GM23338 (cell line): ENCODE measurements at regions not wholly inside any gene's neighbourhood (a gene's known extent, or its start where the extent isn't known, plus 50 kb on each side); places are given as distances from the start of the nearest gene placed in this dataset.

Source experiments
- ATAC-seq: fragments of 200-7000 bp; cut with Tn5 transposase; 3 replicates; pipeline ENCODE4 v1.9.1; 2020
- DNase-seq: peaks from one replicate; pipeline ENCODE4 v3.0.0-alpha.2; 2015; ENCODE audit warnings: low spot score
- H2AFZ ChIP-seq: fragments of 200-600 bp; sonication (generic); 2 replicates; pipeline ENCODE4 v1.8.0; 2016; ENCODE audit warnings: antibody characterized with exemption, mild to moderate bottlenecking, moderate library complexity
- H3F3A ChIP-seq: fragments of 200-600 bp; sonication (generic); replicated peaks from 2 replicates; pipeline ENCODE4 v1.8.0; 2017; ENCODE audit warnings: antibody characterized with exemption, mixed run types, low read depth
- H3K27ac ChIP-seq: fragments of 200-600 bp; sonication (generic); 2 replicates; pipeline ENCODE4 v1.6.1; 2016; ENCODE audit warnings: low read depth
- H3K27me3 ChIP-seq: fragments of 200-600 bp; sonication (generic); 2 replicates; pipeline ENCODE4 v1.8.0; 2016; ENCODE audit warnings: mild to moderate bottlenecking, mixed run types, moderate library complexity; ENCODE audit not compliant: insufficient read depth
- H3K36me3 ChIP-seq: fragments of 200-600 bp; sonication (generic); 2 replicates; pipeline ENCODE4 v1.8.0; 2016; ENCODE audit warnings: mild to moderate bottlenecking; ENCODE audit not compliant: insufficient read depth
- H3K4me1 ChIP-seq: fragments of 200-600 bp; sonication (generic); 2 replicates; pipeline ENCODE4 v1.8.0; 2016; ENCODE audit warnings: mild to moderate bottlenecking, moderate library complexity; ENCODE audit not compliant: insufficient read depth
- H3K4me2 ChIP-seq: fragments of 200-600 bp; sonication (generic); 2 replicates; pipeline ENCODE4 v1.7.1; 2017; ENCODE audit warnings: mixed run types
- H3K4me3 ChIP-seq: fragments of 200-600 bp; sonication (generic); 2 replicates; pipeline ENCODE4 v1.6.1; 2016; ENCODE audit warnings: mixed run types
- H3K79me2 ChIP-seq: fragments of 200-600 bp; sonication (generic); replicated peaks from 2 replicates; pipeline ENCODE4 v1.8.0; 2017; ENCODE audit warnings: mild to moderate bottlenecking; ENCODE audit not compliant: insufficient read depth
- H3K9me2 ChIP-seq: fragments of 200-600 bp; sonication (generic); 2 replicates; pipeline ENCODE4 v1.8.0; 2017; ENCODE audit not compliant: insufficient read depth
- H4K20me1 ChIP-seq: fragments of 200-600 bp; sonication (generic); replicated peaks from 2 replicates; pipeline ENCODE4 v1.8.0; 2017; ENCODE audit warnings: mild to moderate bottlenecking; ENCODE audit not compliant: insufficient read depth
- H3K27ac Mint-ChIP-seq: 2 replicates; pipeline ENCODE4 v1.8.0; 2020; ENCODE audit warnings: inconsistent platforms, mild to moderate bottlenecking, moderate library complexity, mixed read lengths
- H3K27me3 Mint-ChIP-seq: 3 replicates; pipeline ENCODE4 v1.8.0; 2022; ENCODE audit warnings: low read depth, mild to moderate bottlenecking, moderate library complexity, mixed read lengths, inconsistent platforms; ENCODE audit not compliant: insufficient read depth, poor library complexity
- H3K36me3 Mint-ChIP-seq: 3 replicates; pipeline ENCODE4 v1.8.0; 2021; ENCODE audit warnings: low read depth, mild to moderate bottlenecking, inconsistent platforms, moderate library complexity, mixed read lengths
- H3K4me1 Mint-ChIP-seq: 3 replicates; pipeline ENCODE4 v1.8.0; 2020; ENCODE audit warnings: mild to moderate bottlenecking, inconsistent platforms, mixed read lengths
- H3K4me3 Mint-ChIP-seq: 3 replicates; pipeline ENCODE4 v1.8.0; 2021; ENCODE audit warnings: moderate library complexity, mild to moderate bottlenecking, inconsistent platforms, mixed read lengths
- H3K9me3 Mint-ChIP-seq: 3 replicates; pipeline ENCODE4 v1.8.0; 2020; ENCODE audit warnings: moderate library complexity, mild to moderate bottlenecking, inconsistent platforms, mixed read lengths
- CREB1 ChIP-seq: fragments of 250-450 bp; sonication (Bioruptor Pico); IDR thresholded peaks from 2 replicates; pipeline ENCODE4 v1.5.0; 2020; ENCODE audit warnings: low read depth, mild to moderate bottlenecking, moderate library complexity
- EZH2 ChIP-seq: fragments of 200-600 bp; sonication (generic); IDR thresholded peaks from one replicate; pipeline ENCODE4 v1.8.0; 2017; ENCODE audit warnings: antibody characterized with exemption, mild to moderate bottlenecking, low read depth; ENCODE audit not compliant: unreplicated experiment
- NANOG ChIP-seq: IDR thresholded peaks from 2 replicates; pipeline ENCODE4 v1.6.1; 2016; ENCODE audit warnings: antibody characterized with exemption, borderline replicate concordance
- POLR2AphosphoS5 ChIP-seq: IDR thresholded peaks from 2 replicates; pipeline ENCODE4 v1.6.1; 2016; ENCODE audit warnings: antibody characterized with exemption, low read depth
- ZNF114 ChIP-seq: fragments of 250-450 bp; sonication (Bioruptor Pico); IDR thresholded peaks from 2 replicates; pipeline ENCODE4 v1.5.0; 2020; ENCODE audit warnings: mild to moderate bottlenecking, moderate library complexity
- TF ChIP-seq, protein P1 (sequence below): fragments of 250-450 bp; sonication (Bioruptor Pico); IDR thresholded peaks from 2 replicates; pipeline ENCODE4 v1.5.0; 2020; ENCODE audit warnings: mild to moderate bottlenecking, moderate library complexity
- TF ChIP-seq, protein P2 (sequence below), 2 experiments: fragments of 200-600 bp in 1 of 2; sonication (generic) in 1 of 2; conservative IDR thresholded peaks; 2 replicates each; pipeline versions ENCODE4 v1.5.1 to v1.6.1; 2016 to 2017; ENCODE audit warnings: antibody characterized with exemption in 2 of 2, low read depth in 2 of 2, mild to moderate bottlenecking in 2 of 2, moderate library complexity in 1 of 2

DNA sequence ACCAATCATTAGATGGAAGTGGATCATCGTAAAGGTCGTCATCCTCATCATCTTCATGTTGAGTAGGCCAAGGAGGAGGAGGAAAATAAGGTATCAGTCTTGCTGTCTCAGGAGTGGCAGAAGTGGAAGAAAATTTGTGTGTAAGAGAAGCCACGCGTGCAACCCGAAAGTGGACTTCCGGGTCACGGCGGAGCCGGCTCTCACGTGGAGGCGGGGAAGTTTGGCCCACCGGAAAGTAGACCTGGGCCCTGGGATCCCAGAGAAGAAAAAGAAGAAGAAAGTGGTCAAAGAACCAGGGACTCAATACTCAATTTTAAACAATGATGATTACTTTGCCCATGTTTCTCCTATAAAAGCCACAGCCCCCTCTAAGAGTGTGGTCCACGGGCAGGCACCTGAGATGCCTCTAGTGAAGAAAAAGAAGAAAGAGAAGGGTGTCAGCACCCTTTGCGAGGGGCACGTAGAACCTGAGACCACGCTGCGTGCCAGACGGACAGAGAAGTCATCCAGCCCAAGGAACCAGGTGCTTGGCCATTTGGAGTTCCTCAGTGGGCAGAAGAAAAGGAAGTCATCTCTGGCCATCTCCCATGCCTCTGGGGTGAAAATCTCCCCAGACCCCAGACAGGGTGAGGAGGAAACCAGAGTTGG lies 365.8 kb downstream of the BCAT1 start (continued):
- TF ChIP-seq, protein P1, sequence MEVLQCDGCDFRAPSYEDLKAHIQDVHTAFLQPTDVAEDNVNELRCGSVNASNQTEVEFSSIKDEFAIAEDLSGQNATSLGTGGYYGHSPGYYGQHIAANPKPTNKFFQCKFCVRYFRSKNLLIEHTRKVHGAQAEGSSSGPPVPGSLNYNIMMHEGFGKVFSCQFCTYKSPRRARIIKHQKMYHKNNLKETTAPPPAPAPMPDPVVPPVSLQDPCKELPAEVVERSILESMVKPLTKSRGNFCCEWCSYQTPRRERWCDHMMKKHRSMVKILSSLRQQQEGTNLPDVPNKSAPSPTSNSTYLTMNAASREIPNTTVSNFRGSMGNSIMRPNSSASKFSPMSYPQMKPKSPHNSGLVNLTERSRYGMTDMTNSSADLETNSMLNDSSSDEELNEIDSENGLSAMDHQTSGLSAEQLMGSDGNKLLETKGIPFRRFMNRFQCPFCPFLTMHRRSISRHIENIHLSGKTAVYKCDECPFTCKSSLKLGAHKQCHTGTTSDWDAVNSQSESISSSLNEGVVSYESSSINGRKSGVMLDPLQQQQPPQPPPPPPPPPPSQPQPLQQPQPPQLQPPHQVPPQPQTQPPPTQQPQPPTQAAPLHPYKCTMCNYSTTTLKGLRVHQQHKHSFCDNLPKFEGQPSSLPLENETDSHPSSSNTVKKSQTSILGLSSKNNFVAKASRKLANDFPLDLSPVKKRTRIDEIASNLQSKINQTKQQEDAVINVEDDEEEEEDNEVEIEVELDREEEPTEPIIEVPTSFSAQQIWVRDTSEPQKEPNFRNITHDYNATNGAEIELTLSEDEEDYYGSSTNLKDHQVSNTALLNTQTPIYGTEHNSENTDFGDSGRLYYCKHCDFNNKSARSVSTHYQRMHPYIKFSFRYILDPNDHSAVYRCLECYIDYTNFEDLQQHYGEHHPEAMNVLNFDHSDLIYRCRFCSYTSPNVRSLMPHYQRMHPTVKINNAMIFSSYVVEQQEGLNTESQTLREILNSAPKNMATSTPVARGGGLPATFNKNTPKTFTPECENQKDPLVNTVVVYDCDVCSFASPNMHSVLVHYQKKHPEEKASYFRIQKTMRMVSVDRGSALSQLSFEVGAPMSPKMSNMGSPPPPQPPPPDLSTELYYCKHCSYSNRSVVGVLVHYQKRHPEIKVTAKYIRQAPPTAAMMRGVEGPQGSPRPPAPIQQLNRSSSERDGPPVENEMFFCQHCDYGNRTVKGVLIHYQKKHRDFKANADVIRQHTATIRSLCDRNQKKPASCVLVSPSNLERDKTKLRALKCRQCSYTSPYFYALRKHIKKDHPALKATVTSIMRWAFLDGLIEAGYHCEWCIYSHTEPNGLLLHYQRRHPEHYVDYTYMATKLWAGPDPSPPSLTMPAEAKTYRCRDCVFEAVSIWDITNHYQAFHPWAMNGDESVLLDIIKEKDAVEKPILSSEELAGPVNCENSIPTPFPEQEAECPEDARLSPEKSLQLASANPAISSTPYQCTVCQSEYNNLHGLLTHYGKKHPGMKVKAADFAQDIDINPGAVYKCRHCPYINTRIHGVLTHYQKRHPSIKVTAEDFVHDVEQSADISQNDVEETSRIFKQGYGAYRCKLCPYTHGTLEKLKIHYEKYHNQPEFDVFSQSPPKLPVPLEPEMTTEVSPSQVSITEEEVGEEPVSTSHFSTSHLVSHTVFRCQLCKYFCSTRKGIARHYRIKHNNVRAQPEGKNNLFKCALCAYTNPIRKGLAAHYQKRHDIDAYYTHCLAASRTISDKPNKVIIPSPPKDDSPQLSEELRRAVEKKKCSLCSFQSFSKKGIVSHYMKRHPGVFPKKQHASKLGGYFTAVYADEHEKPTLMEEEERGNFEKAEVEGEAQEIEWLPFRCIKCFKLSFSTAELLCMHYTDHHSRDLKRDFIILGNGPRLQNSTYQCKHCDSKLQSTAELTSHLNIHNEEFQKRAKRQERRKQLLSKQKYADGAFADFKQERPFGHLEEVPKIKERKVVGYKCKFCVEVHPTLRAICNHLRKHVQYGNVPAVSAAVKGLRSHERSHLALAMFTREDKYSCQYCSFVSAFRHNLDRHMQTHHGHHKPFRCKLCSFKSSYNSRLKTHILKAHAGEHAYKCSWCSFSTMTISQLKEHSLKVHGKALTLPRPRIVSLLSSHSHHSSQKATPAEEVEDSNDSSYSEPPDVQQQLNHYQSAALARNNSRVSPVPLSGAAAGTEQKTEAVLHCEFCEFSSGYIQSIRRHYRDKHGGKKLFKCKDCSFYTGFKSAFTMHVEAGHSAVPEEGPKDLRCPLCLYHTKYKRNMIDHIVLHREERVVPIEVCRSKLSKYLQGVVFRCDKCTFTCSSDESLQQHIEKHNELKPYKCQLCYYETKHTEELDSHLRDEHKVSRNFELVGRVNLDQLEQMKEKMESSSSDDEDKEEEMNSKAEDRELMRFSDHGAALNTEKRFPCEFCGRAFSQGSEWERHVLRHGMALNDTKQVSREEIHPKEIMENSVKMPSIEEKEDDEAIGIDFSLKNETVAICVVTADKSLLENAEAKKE (CRISPR knock-in tag) = no peak
- TF ChIP-seq ZNF114 (CRISPR knock-in tag) = no peak
- TF ChIP-seq, protein P2, sequence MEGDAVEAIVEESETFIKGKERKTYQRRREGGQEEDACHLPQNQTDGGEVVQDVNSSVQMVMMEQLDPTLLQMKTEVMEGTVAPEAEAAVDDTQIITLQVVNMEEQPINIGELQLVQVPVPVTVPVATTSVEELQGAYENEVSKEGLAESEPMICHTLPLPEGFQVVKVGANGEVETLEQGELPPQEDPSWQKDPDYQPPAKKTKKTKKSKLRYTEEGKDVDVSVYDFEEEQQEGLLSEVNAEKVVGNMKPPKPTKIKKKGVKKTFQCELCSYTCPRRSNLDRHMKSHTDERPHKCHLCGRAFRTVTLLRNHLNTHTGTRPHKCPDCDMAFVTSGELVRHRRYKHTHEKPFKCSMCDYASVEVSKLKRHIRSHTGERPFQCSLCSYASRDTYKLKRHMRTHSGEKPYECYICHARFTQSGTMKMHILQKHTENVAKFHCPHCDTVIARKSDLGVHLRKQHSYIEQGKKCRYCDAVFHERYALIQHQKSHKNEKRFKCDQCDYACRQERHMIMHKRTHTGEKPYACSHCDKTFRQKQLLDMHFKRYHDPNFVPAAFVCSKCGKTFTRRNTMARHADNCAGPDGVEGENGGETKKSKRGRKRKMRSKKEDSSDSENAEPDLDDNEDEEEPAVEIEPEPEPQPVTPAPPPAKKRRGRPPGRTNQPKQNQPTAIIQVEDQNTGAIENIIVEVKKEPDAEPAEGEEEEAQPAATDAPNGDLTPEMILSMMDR (conservative IDR thresholded peaks at IDR 0.05; ENCODE audit: low read depth in 2 of 2) = no peak

DNA sequence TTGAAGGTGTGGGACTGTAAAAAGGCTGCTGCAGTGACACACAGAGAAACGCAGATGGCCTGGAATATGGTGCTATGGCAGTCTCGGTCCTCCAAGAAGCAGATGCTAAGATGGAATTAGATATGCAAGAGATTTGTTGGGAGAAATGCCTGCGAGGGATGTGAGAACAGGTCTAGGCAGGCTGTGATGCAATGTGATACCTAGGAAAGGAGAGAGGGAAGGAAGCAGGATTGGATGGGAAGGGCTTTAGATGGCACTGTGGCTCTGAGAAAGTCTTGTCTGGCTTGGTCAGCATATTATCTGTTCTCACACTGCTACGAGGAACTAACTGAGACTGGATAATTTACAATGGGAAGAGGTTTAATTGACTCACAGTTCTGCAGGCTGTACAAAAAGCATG lies 374.4 kb downstream of the BCAT1 start:
- no peak overlapping the region for H3K4me3 ChIP-seq

More for the DNA sequence above, 374.4 kb downstream of the BCAT1 start:
- TF ChIP-seq EZH2 = no peak
- TF ChIP-seq POLR2AphosphoS5 = no peak
- TF ChIP-seq, protein P2 (conservative IDR thresholded peaks at IDR 0.05; ENCODE audit: low read depth in 2 of 2) = peak in 1 of 2 experiments; percentile 35; a peak in 2 of 4 replicates
- TF ChIP-seq CREB1 (CRISPR knock-in tag) = no peak
- no peak for TF ChIP-seq NANOG
- Histone ChIP-seq H3K36me3 (no peaks in the 10 kb centered on the region), H4K20me1 (no peaks in the 10 kb centered on the region), H3F3A (no peaks in the 10 kb centered on the region), H3K27me3 (no peaks in the 10 kb centered on the region), H3K4me1 (no peaks in the 10 kb centered on the region; the same call in 1 of the 2 replicates), H3K79me2 (no peaks in the 10 kb centered on the region), H2AFZ (peak overlapping the region; percentile 80; the same call in 1 of the 2 replicates), H3K9me2 (0 out of 2 replicates have a peak, but pooled peaks cover 12% of the 10 kb centered on the region), H3K27ac (no peak overlapping the region), H3K4me2 (no peak overlapping the region)
- ATAC-seq = no peak
- Mint-ChIP-seq H3K27ac (no peak overlapping the region), H3K9me3 (0 out of 3 replicates have a peak, but pooled peaks cover 2% of the 10 kb centered on the region), H3K36me3 (no peaks in the 10 kb centered on the region), H3K4me3 (no peak overlapping the region), H3K4me1 (peaks cover 10% of the 10 kb centered on the region), H3K27me3 (no peaks in the 10 kb centered on the region)
- DNase-seq = no peak
